Panc1 (cell line): ENCODE measurements at regions not wholly inside any gene's neighbourhood (a gene's known extent, or its start where the extent isn't known, plus 50 kb on each side); places are given as distances from the start of the nearest gene placed in this dataset.

Source experiments
- CTCF ChIP-seq: fragments of 450-650 bp; IDR thresholded peaks from 2 replicates; pipeline ENCODE4 v1.5.1; 2017; ENCODE audit warnings: mild to moderate bottlenecking
- POLR2AphosphoS5 ChIP-seq: IDR thresholded peaks from 2 replicates; pipeline ENCODE4 v1.6.1; 2012; ENCODE audit warnings: mild to moderate bottlenecking, low read depth, low read length, moderate library complexity
- SIN3A ChIP-seq: IDR thresholded peaks from 2 replicates; pipeline ENCODE4 v1.6.1; 2012; ENCODE audit warnings: low read depth, mild to moderate bottlenecking, low read length, moderate library complexity, borderline replicate concordance; ENCODE audit not compliant: insufficient read depth
- TCF7L2 ChIP-seq: IDR thresholded peaks from 2 replicates; pipeline ENCODE4 v1.6.1; 2011; ENCODE audit warnings: mild to moderate bottlenecking, low read depth, low read length, inconsistent platforms

- TF ChIP-seq SIN3A, result no peak
- no peak for TF ChIP-seq CTCF
- no peak for TF ChIP-seq POLR2AphosphoS5
- TF ChIP-seq TCF7L2, result no peak
Observed at GRCh38 chr9:107636571-107637381, 147.2 kb upstream of the KLF4 start.
